ENCODE measurements at regions not wholly inside any gene's neighbourhood (a gene's known extent, or its start where the extent isn't known, plus 50 kb on each side); places are given as distances from the start of the nearest gene placed in this dataset.

DNA sequence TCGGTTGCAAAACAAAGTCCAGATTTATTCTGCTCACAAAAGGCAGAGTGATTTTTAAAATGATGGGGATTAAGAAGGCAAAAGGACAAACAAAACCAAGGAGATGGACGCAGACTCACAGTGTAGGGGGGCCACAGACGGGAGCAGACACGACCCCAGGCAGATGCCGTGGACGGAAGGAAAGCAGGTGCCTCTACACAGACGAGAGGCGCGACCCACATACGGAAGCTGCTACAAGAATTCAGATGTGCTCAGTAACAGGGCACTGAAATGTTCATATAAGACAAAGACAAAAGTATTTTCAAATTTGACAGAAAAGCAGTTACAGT, 148.9 kb downstream of the BRD1 start:
- no peak overlapping the region for H3K27ac Mint-ChIP-seq
- ATAC-seq = no peak
- Histone ChIP-seq H3K27me3 (ENCODE audit: control insufficient read depth, insufficient read depth, low read length) (no peaks in the 10 kb centered on the region), H3K9me3 (ENCODE audit: control insufficient read depth, insufficient read depth, low read length) (no peaks in the 10 kb centered on the region), H3K4me3 (ENCODE audit: low read length) (no peak overlapping the region), H3K36me3 (ENCODE audit: control insufficient read depth, insufficient read depth, low read length) (no peaks in the 10 kb centered on the region), H3K27ac (ENCODE audit: low read length) (no peak overlapping the region), H3K4me1 (ENCODE audit: control insufficient read depth, insufficient read depth, low read length) (no peaks in the 10 kb centered on the region)
- TF ChIP-seq, protein P1, sequence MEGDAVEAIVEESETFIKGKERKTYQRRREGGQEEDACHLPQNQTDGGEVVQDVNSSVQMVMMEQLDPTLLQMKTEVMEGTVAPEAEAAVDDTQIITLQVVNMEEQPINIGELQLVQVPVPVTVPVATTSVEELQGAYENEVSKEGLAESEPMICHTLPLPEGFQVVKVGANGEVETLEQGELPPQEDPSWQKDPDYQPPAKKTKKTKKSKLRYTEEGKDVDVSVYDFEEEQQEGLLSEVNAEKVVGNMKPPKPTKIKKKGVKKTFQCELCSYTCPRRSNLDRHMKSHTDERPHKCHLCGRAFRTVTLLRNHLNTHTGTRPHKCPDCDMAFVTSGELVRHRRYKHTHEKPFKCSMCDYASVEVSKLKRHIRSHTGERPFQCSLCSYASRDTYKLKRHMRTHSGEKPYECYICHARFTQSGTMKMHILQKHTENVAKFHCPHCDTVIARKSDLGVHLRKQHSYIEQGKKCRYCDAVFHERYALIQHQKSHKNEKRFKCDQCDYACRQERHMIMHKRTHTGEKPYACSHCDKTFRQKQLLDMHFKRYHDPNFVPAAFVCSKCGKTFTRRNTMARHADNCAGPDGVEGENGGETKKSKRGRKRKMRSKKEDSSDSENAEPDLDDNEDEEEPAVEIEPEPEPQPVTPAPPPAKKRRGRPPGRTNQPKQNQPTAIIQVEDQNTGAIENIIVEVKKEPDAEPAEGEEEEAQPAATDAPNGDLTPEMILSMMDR (IDR thresholded peaks at IDR 0.05) = no peak
- H3K9me3 Mint-ChIP-seq = no peaks in the 10 kb centered on the region
- peaks cover 35 to 44% of the 10 kb centered on the region in 2 donors for H3K27me3 Mint-ChIP-seq (ENCODE audit: low read depth in 2 of 2)
- H3K4me1 Mint-ChIP-seq = no peaks in the 10 kb centered on the region
- intact Hi-C loops (cut with micrococcal nuclease) = no loop called here
- no peaks in the 10 kb centered on the region for H3K36me3 Mint-ChIP-seq
- WGBS (ENCODE audit: insufficient coverage) = 83% methylated on average over 10 of the region's 10 CpGs
- no peak overlapping the region for H3K4me3 Mint-ChIP-seq
- no peak for DNase-seq

DNA sequence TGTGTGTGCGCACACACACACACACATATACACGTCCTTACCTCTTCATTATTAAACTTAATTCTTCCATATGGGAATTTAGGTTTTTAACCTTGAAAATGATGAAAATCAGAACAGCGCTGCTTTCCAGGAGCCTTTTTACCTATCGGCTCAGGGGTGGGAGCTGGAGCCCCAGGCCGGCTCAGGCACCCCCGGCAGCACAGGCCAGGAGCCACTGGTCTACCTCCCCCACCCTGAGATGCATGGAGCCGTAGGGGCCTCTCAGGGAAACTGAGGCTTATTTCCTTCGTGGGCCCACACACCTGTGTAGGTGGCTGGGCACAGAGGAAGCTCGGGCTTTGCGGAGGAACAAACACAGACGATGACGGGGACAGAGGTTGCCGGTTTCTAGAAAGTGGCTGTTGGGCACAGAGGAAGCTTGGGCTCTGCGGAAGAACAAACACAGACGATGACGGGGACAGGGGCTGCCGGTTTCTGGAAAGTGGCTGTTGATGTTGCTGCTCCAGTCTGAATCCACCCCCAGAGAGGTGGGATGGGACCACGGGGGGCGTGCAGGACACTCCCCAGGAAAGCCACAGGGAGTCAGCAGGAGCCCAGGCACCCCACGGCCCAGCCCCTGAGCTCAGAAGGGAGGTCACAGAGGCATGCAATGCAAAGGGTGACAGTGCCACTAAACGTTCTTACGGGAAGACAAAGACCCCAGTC, 149.4 kb downstream of the BRD1 start:
- Histone ChIP-seq H3K27me3 (ENCODE audit: control insufficient read depth, insufficient read depth, low read length) (no peaks in the 10 kb centered on the region), H3K27ac (ENCODE audit: low read length) (no peak overlapping the region), H3K4me1 (ENCODE audit: control insufficient read depth, insufficient read depth, low read length) (no peaks in the 10 kb centered on the region), H3K36me3 (ENCODE audit: control insufficient read depth, insufficient read depth, low read length) (no peaks in the 10 kb centered on the region), H3K4me3 (ENCODE audit: low read length) (no peak overlapping the region), H3K9me3 (ENCODE audit: control insufficient read depth, insufficient read depth, low read length) (no peaks in the 10 kb centered on the region)
- Mint-ChIP-seq H3K36me3 (no peaks in the 10 kb centered on the region), H3K27ac (no peak overlapping the region), H3K9me3 (no peaks in the 10 kb centered on the region), H3K4me1 (no peaks in the 10 kb centered on the region), H3K27me3 (ENCODE audit: low read depth in 2 of 2) (peaks cover 35 to 39% of the 10 kb centered on the region in 2 donors), H3K4me3 (peak overlapping the region; percentile 39)
- TF ChIP-seq, protein P1 (IDR thresholded peaks at IDR 0.05) = no peak
- 41% methylated on average over 21 of the region's 22 CpGs for WGBS (ENCODE audit: insufficient coverage)
- ATAC-seq = no peak
- intact Hi-C loops (cut with micrococcal nuclease) = no loop called here
- DNase-seq = peak in 1 of 2 donors; percentile 29

DNA sequence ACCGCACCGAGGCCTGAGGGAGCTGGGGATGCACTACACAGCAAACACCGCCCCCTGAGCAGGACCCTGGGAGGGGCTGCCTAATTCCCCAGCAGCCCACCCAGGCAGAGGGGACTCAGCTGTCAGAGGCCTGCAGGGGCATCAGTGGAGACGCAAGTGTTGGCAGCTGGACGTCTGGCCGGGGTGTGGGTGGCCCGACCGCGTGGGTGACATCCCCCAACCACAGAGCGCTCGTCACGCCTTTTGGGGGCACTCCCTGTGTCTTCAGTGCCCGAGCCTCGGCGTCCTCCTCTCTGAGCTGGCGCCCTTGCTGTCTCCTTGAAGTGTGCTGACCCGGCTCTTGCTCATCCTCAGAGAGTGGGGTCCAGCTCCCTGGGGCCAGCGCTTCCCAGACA, 150.2 kb downstream of the BRD1 start:
- H3K27ac ChIP-seq (ENCODE audit: low read length) = no peak overlapping the region
- H3K4me3 ChIP-seq (ENCODE audit: low read length) = no peak overlapping the region
- H3K4me1 ChIP-seq (ENCODE audit: control insufficient read depth, insufficient read depth, low read length) = no peaks in the 10 kb centered on the region
- DNase-seq = no peak
- H3K9me3 ChIP-seq (ENCODE audit: control insufficient read depth, insufficient read depth, low read length) = no peaks in the 10 kb centered on the region
- no peaks in the 10 kb centered on the region for H3K4me1 Mint-ChIP-seq
- ATAC-seq = no peak
- H3K27me3 Mint-ChIP-seq (ENCODE audit: low read depth in 2 of 2) = peaks cover 34 to 35% of the 10 kb centered on the region in 2 donors
- WGBS (ENCODE audit: insufficient coverage) = 87% methylated on average over 18 of the region's 18 CpGs
- TF ChIP-seq, protein P1 (IDR thresholded peaks at IDR 0.05) = no peak
- no peaks in the 10 kb centered on the region for H3K9me3 Mint-ChIP-seq
- intact Hi-C loops (cut with micrococcal nuclease) = no loop called here
- no peak overlapping the region for H3K27ac Mint-ChIP-seq
- no peaks in the 10 kb centered on the region for H3K36me3 ChIP-seq (ENCODE audit: control insufficient read depth, insufficient read depth, low read length)
- H3K27me3 ChIP-seq (ENCODE audit: control insufficient read depth, insufficient read depth, low read length) = no peaks in the 10 kb centered on the region
- no peaks in the 10 kb centered on the region for H3K36me3 Mint-ChIP-seq
- H3K4me3 Mint-ChIP-seq = no peak overlapping the region
